IMR-90 (cell line): ENCODE measurements at regions not wholly inside any gene's neighbourhood (a gene's known extent, or its start where the extent isn't known, plus 50 kb on each side); places are given as distances from the start of the nearest gene placed in this dataset.

Source experiments
- ATAC-seq: fragments of 200-7000 bp; cut with Tn5 transposase; 2 replicates; pipeline ENCODE4 v1.9.1; 2020; ENCODE audit warnings: low read depth, mild to moderate bottlenecking, moderate library complexity
- BruUV-seq: library from RNA; stranded (reverse); fragments of 400-500 nt; replicated peaks from 2 replicates; lab custom pipeline; 2021; lab: Mats Ljungman, UMichigan
- CTCF ChIA-PET: fragments of 300-600 bp; formaldehyde crosslinking; extraction: SDS; loops from one replicate; lab custom pipeline; 2021; ENCODE audit warnings: antibody characterized with exemption; lab: Yijun Ruan, JAX
- POLR2A ChIA-PET: fragments of 300-600 bp; sonication (Branson Sonifier 250); formaldehyde crosslinking; loops from one replicate; lab custom pipeline; 2022; ENCODE audit warnings: antibody characterized with exemption; ENCODE audit not compliant: unreplicated experiment; lab: Charles Lee
- DNase-seq: peaks from one replicate; pipeline ENCODE4 v3.0.0; 2013
- H2AFZ ChIP-seq: replicated peaks from 2 replicates; pipeline ENCODE3; 2013; ENCODE audit warnings: low read length, mild to moderate bottlenecking; ENCODE audit not compliant: poor library complexity
- H2AK5ac ChIP-seq: 2 replicates; pipeline ENCODE4 v1.6.1; 2013; ENCODE audit warnings: low read depth, low read length, inconsistent platforms
- H2AK9ac ChIP-seq: replicated peaks from 2 replicates; pipeline ENCODE3; 2013; ENCODE audit warnings: mild to moderate bottlenecking, low read depth, low read length, moderate library complexity; ENCODE audit not compliant: poor library complexity
- H2BK120ac ChIP-seq: 2 replicates; pipeline ENCODE4 v1.6.1; 2013; ENCODE audit warnings: low read depth, low read length, inconsistent platforms
- H2BK15ac ChIP-seq: 3 replicates; pipeline ENCODE4 v1.6.1; 2013; ENCODE audit warnings: low read depth, low read length, inconsistent platforms
- H2BK20ac ChIP-seq: 2 replicates; pipeline ENCODE4 v1.6.1; 2013; ENCODE audit warnings: low read depth, mild to moderate bottlenecking, inconsistent platforms, low read length, moderate library complexity
- H2BK5ac ChIP-seq: 2 replicates; pipeline ENCODE4 v1.6.1; 2013; ENCODE audit warnings: mild to moderate bottlenecking, low read depth, low read length, inconsistent platforms; ENCODE audit not compliant: poor library complexity, severe bottlenecking
- H3K14ac ChIP-seq: replicated peaks from 2 replicates; pipeline ENCODE4 v1.6.1; 2013; ENCODE audit warnings: low read depth, low read length, inconsistent platforms
- H3K18ac ChIP-seq: 2 replicates; pipeline ENCODE4 v1.6.1; 2013; ENCODE audit warnings: low read depth, low read length, control low read depth
- H3K23ac ChIP-seq: 2 replicates; pipeline ENCODE4 v1.6.1; 2013; ENCODE audit warnings: low read depth, low read length, inconsistent platforms
- H3K27ac ChIP-seq: 2 replicates; pipeline ENCODE4 v1.5.1; 2013; ENCODE audit warnings: mild to moderate bottlenecking, control low read depth, low read length; ENCODE audit not compliant: insufficient read depth
- H3K27me3 ChIP-seq: 2 replicates; pipeline ENCODE4 v1.6.1; 2013; ENCODE audit warnings: low read length; ENCODE audit not compliant: control insufficient read depth, insufficient read depth
- H3K36me3 ChIP-seq: 2 replicates; pipeline ENCODE4 v1.6.1; 2013; ENCODE audit warnings: low read length, mixed read lengths; ENCODE audit not compliant: control insufficient read depth, insufficient read depth
- H3K4ac ChIP-seq: 2 replicates; pipeline ENCODE4 v1.6.1; 2013; ENCODE audit warnings: low read depth, low read length, inconsistent platforms
- H3K4me1 ChIP-seq: 2 replicates; pipeline ENCODE4 v1.6.1; 2013; ENCODE audit warnings: low read length, mixed read lengths; ENCODE audit not compliant: control insufficient read depth, insufficient read depth
- H3K4me2 ChIP-seq: 2 replicates; pipeline ENCODE4 v1.6.1; 2013; ENCODE audit warnings: low read depth, mild to moderate bottlenecking, control low read depth, low read length, moderate library complexity
- H3K4me3 ChIP-seq: 2 replicates; pipeline ENCODE4 v1.5.1; 2013; ENCODE audit warnings: low read depth, mild to moderate bottlenecking, control low read depth, low read length, moderate library complexity; ENCODE audit not compliant: insufficient read depth
- H3K56ac ChIP-seq: 2 replicates; pipeline ENCODE4 v1.6.1; 2013; ENCODE audit warnings: low read length, inconsistent platforms; ENCODE audit not compliant: insufficient read depth; ENCODE audit errors: extremely low read depth
- H3K79me1 ChIP-seq, 2 experiments: 2 replicates each; pipeline ENCODE4 v1.6.1; 2013; ENCODE audit warnings: low read length in 2 of 2, inconsistent platforms in 1 of 2, low read depth in 1 of 2
- H3K9ac ChIP-seq: 2 replicates; pipeline ENCODE4 v1.6.1; 2013; ENCODE audit warnings: low read depth, low read length, control low read depth
- H3K9me1 ChIP-seq: 2 replicates; pipeline ENCODE4 v1.6.1; 2013; ENCODE audit warnings: low read length, inconsistent platforms; ENCODE audit not compliant: insufficient read depth
- H3K9me3 ChIP-seq: 2 replicates; pipeline ENCODE4 v1.6.1; 2013; ENCODE audit warnings: low read length; ENCODE audit not compliant: control insufficient read depth, insufficient read depth
- H4K20me1 ChIP-seq: 2 replicates; pipeline ENCODE4 v1.6.1; 2013; ENCODE audit warnings: low read length, inconsistent platforms; ENCODE audit not compliant: insufficient read depth
- H4K5ac ChIP-seq: 2 replicates; pipeline ENCODE4 v1.6.1; 2013; ENCODE audit warnings: mild to moderate bottlenecking, low read depth, low read length, control low read depth
- H4K8ac ChIP-seq, 2 experiments: 2 replicates each; pipeline ENCODE4 v1.6.1; 2013; ENCODE audit warnings: low read depth in 2 of 2, low read length in 2 of 2, control low read depth in 1 of 2, inconsistent platforms in 1 of 2
- H4K91ac ChIP-seq: 2 replicates; pipeline ENCODE4 v1.6.1; 2013; ENCODE audit warnings: low read depth, low read length, inconsistent platforms; ENCODE audit not compliant: insufficient read depth
- CHD1 ChIP-seq: IDR thresholded peaks from 2 replicates; pipeline ENCODE4 v1.6.1; 2012; ENCODE audit warnings: low read depth, low read length, improper control_type of control experiment
- CTCF ChIP-seq: conservative IDR thresholded peaks from 2 replicates; pipeline ENCODE4 v1.5.1; 2012; ENCODE audit warnings: mild to moderate bottlenecking, low read depth, low read length, improper control_type of control experiment
- NFE2L2 ChIP-seq: fragments of 150-350 bp; IDR thresholded peaks from 2 replicates; pipeline ENCODE4 v1.6.1; 2016; ENCODE audit warnings: low read depth, mild to moderate bottlenecking, low read length
- RAD21 ChIP-seq: IDR thresholded peaks from 2 replicates; pipeline ENCODE4 v1.6.1; 2012; ENCODE audit warnings: low read length, improper control_type of control experiment
- SMC3 ChIP-seq: fragments of 150-350 bp; IDR thresholded peaks from 2 replicates; pipeline ENCODE4 v1.6.1; 2016; ENCODE audit warnings: low read depth, mild to moderate bottlenecking, antibody characterized with exemption, low read length, moderate library complexity
- WGBS, 2 experiments: methylation state at CpG; one replicate each; pipeline versions ENCODE4 v1.1.5 to v1.1.7; 2013; ENCODE audit warnings: missing lambda C conversion rate in 2 of 2; ENCODE audit not compliant: insufficient read length in 1 of 2; ENCODE audit errors: extremely low coverage in 2 of 2; 5-methylcytosine and 5-hydroxymethylcytosine counted together
- dilution Hi-C: fragments of 300-500 bp; cut with HindIII; formaldehyde crosslinking; loops from one replicate; pipeline ENCODE4 v1.14.3; 2018; ENCODE audit warnings: low sequenced_read_pairs; ENCODE audit not compliant: unreplicated experiment
- in situ Hi-C: fragments of 300-500 bp; cut with MboI; formaldehyde crosslinking; loops from 3 replicates; pipeline ENCODE4 v1.14.3; 2019; ENCODE audit warnings: low sequenced_read_pairs, inconsistent platforms, mixed read lengths
- intact Hi-C: fragments of 100-400 bp; cut with micrococcal nuclease; formaldehyde crosslinking; loops from 2 replicates; pipeline ENCODE4 v1.10.0; 2022

- H3K14ac ChIP-seq, result no peak overlapping the region
- no peaks in the 10 kb centered on the region for H4K20me1 ChIP-seq
- no peak overlapping the region for H2BK5ac ChIP-seq
- no peak overlapping the region for H2AFZ ChIP-seq
- H2BK20ac ChIP-seq, result no peak overlapping the region
- ChIA-PET CTCF (no interaction called here), POLR2A (no interaction called here)
- no peak overlapping the region for H3K4me2 ChIP-seq
- no peaks in the 10 kb centered on the region for H3K36me3 ChIP-seq
- dilution Hi-C loops, result no loop called here
- no peak overlapping the region for H4K8ac ChIP-seq
- H3K4me3 ChIP-seq, result no peak overlapping the region
- no peak overlapping the region for H4K5ac ChIP-seq
- no peak overlapping the region for H3K9ac ChIP-seq
- no peaks in the 10 kb centered on the region for H3K27me3 ChIP-seq
- H3K4me1 ChIP-seq, result no peaks in the 10 kb centered on the region
- H2BK15ac ChIP-seq, result no peak overlapping the region
- H3K9me3 ChIP-seq, result no peaks in the 10 kb centered on the region
- no peak overlapping the region for H3K23ac ChIP-seq
- in situ Hi-C loops, result no loop called here
- H3K79me1 ChIP-seq, result no peaks in the 10 kb centered on the region
- H2AK5ac ChIP-seq, result no peak overlapping the region
- H3K4ac ChIP-seq, result no peak overlapping the region
- H4K91ac ChIP-seq, result no peak overlapping the region
- no peak for TF ChIP-seq NFE2L2
- no peak for TF ChIP-seq RAD21
- no peak for TF ChIP-seq CTCF
- TF ChIP-seq SMC3, result no peak
- no peak for TF ChIP-seq CHD1
- DNase-seq (no peak), ATAC-seq (no peak)
- H3K27ac ChIP-seq, result no peak overlapping the region
- WGBS, 2 experiments, result no CpG with 5 or more reads among the region's 1 CpG
- no peak overlapping the region for H2BK120ac ChIP-seq
- H3K9me1 ChIP-seq, result no peaks in the 10 kb centered on the region
- no peak overlapping the region for H3K18ac ChIP-seq
- no TSS peak for BruUV-seq
- no peak overlapping the region for H3K56ac ChIP-seq
- intact Hi-C loops, result no loop called here
- no peak overlapping the region for H2AK9ac ChIP-seq
These were observed 1343.9 kb downstream of the SUCLG1 start for GRCh38 chr2:83115155-83115554.
